ENCODE measurements at regions not wholly inside any gene's neighbourhood (a gene's known extent, or its start where the extent isn't known, plus 50 kb on each side); places are given as distances from the start of the nearest gene placed in this dataset.

- DNase-seq (ENCODE audit: low read depth in 4 of 6, low spot score in 6 of 6): peak in 1 of 6 donors; percentile 93
- Histone ChIP-seq H3K36me3 (ENCODE audit: control insufficient read depth, insufficient read depth, low read length) (no peaks in the 10 kb centered on the region), H3K27me3 (ENCODE audit: control insufficient read depth, insufficient read depth, low read length) (no peaks in the 10 kb centered on the region), H3K4me1 (ENCODE audit: control insufficient read depth, insufficient read depth, low read length) (no peaks in the 10 kb centered on the region), H3K9me3 (ENCODE audit: control insufficient read depth, insufficient read depth, low read length) (no peaks in the 10 kb centered on the region), H3K27ac (ENCODE audit: low read depth, low read length) (no peak overlapping the region), H3K4me3 (ENCODE audit: low read depth, low read length) (no peak overlapping the region)
These were observed 542.3 kb downstream of the NXPH1 start for GRCh38 chr7:8975681-8976080.

DNA sequence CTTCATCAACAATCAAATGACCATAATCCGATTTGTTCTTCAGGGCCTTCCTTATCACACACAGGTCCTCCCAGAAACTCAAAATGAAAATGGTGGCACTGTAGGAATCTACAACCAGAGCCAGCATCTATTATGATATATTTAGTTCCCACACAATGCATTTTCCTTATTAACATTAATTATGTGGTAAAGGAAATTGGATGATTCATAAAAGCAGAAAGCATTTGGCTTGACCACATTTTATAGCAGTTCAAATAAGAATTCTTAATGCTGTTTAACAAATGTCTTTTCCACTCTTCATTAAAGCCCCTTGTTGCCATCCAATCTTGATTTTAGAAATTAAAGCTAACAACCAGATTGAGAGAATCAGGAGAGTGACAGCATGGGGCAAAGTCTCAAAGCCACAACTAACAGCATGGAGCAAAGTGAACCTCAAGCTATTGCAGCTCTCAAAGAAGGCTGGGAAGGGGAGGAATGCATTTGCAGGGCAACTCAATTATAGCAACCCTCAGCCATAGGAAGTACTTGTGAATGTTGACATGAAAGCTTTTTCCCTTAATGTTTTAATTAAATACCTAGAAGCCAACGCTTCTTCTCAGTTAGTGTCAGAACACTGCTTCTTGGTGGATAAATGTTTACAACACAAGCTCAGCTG lies 549.1 kb downstream of the NXPH1 start:
- Histone ChIP-seq H3K9me3 (ENCODE audit: control insufficient read depth, insufficient read depth, low read length) (no peaks in the 10 kb centered on the region), H3K4me1 (ENCODE audit: control insufficient read depth, insufficient read depth, low read length) (no peaks in the 10 kb centered on the region), H3K4me3 (ENCODE audit: low read depth, low read length) (no peak overlapping the region), H3K27me3 (ENCODE audit: control insufficient read depth, insufficient read depth, low read length) (no peaks in the 10 kb centered on the region), H3K27ac (ENCODE audit: low read depth, low read length) (no peak overlapping the region), H3K36me3 (ENCODE audit: control insufficient read depth, insufficient read depth, low read length) (no peaks in the 10 kb centered on the region)
- WGBS (ENCODE audit: insufficient coverage): no CpG with 5 or more reads among the region's 2 CpGs
- peak in 2 of 6 donors; percentile 3 to 81 for DNase-seq (ENCODE audit: low read depth in 4 of 6, low spot score in 6 of 6)

GRCh38 chr7:8985255-8985654 lies 551.8 kb downstream of the NXPH1 start:
- H3K36me3 ChIP-seq (ENCODE audit: control insufficient read depth, insufficient read depth, low read length): no peaks in the 10 kb centered on the region
- H3K27ac ChIP-seq (ENCODE audit: low read depth, low read length): no peak overlapping the region
- no peaks in the 10 kb centered on the region for H3K4me1 ChIP-seq (ENCODE audit: control insufficient read depth, insufficient read depth, low read length)
- no CpG with 5 or more reads among the region's 3 CpGs for WGBS (ENCODE audit: insufficient coverage)
- no peak for DNase-seq (ENCODE audit: low read depth in 4 of 6, low spot score in 6 of 6)
- no peaks in the 10 kb centered on the region for H3K9me3 ChIP-seq (ENCODE audit: control insufficient read depth, insufficient read depth, low read length)
- no peak overlapping the region for H3K4me3 ChIP-seq (ENCODE audit: low read depth, low read length)
- no peaks in the 10 kb centered on the region for H3K27me3 ChIP-seq (ENCODE audit: control insufficient read depth, insufficient read depth, low read length)

DNA sequence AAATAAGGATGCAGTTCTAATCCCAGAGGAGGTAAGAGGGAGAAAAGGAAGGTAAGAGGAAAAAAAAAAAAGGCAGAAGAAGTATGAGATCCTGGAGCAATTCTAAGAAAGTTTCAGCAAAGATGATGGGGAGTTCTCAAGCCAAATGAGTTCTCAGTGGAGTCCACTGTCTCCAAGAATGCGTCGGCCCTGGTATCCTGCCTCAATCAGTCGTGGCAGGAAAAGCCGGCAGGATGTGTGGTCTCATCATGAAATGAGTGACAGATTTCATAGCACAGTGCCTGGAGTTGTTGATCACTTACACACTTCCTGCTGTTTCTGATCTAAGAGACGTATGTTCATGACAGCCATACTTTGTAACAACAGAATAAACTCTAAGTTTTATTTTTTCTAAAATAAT lies 554.9 kb downstream of the NXPH1 start:
- Histone ChIP-seq H3K36me3 (ENCODE audit: control insufficient read depth, insufficient read depth, low read length) (no peaks in the 10 kb centered on the region), H3K4me3 (ENCODE audit: low read depth, low read length) (no peak overlapping the region), H3K27me3 (ENCODE audit: control insufficient read depth, insufficient read depth, low read length) (no peaks in the 10 kb centered on the region), H3K9me3 (ENCODE audit: control insufficient read depth, insufficient read depth, low read length) (no peaks in the 10 kb centered on the region), H3K4me1 (ENCODE audit: control insufficient read depth, insufficient read depth, low read length) (no peaks in the 10 kb centered on the region), H3K27ac (ENCODE audit: low read depth, low read length) (no peak overlapping the region)
- DNase-seq (ENCODE audit: low read depth in 4 of 6, low spot score in 6 of 6): no peak
- WGBS (ENCODE audit: insufficient coverage): 86% methylated on average over 3 of the region's 5 CpGs

DNA sequence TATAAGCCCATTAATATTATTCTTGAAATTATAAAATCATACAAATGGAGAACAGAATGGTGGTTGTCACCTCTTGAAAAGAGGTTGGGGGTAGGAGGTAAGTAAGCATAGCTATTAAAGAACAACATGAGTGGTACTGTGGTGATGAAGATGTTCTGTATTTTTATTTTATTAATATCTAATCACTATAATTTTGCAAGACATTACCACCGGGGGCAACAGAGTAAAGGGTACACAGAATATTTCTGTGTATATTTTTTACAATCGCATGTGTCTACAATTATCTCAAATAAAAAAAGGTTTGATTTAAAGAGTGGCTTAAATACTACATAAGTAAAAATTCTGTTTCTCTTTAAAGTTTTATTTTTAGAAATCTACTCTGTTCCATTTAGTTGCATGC lies 557.8 kb downstream of the NXPH1 start:
- H3K36me3 ChIP-seq (ENCODE audit: control insufficient read depth, insufficient read depth, low read length): no peaks in the 10 kb centered on the region
- H3K9me3 ChIP-seq (ENCODE audit: control insufficient read depth, insufficient read depth, low read length): no peaks in the 10 kb centered on the region
- WGBS (ENCODE audit: insufficient coverage): no CpG with 5 or more reads among the region's 2 CpGs
- H3K27me3 ChIP-seq (ENCODE audit: control insufficient read depth, insufficient read depth, low read length): no peaks in the 10 kb centered on the region
- no peak overlapping the region for H3K4me3 ChIP-seq (ENCODE audit: low read depth, low read length)
- no peak overlapping the region for H3K27ac ChIP-seq (ENCODE audit: low read depth, low read length)
- H3K4me1 ChIP-seq (ENCODE audit: control insufficient read depth, insufficient read depth, low read length): no peaks in the 10 kb centered on the region
- DNase-seq (ENCODE audit: low read depth in 4 of 6, low spot score in 6 of 6): no peak

GRCh38 chr7:8998762-8999161 lies 565.4 kb downstream of the NXPH1 start:
- no peaks in the 10 kb centered on the region for H3K36me3 ChIP-seq (ENCODE audit: control insufficient read depth, insufficient read depth, low read length)
- H3K4me3 ChIP-seq (ENCODE audit: low read depth, low read length): no peak overlapping the region
- H3K9me3 ChIP-seq (ENCODE audit: control insufficient read depth, insufficient read depth, low read length): no peaks in the 10 kb centered on the region
- peak in 2 of 6 donors; percentile 24 to 31 for DNase-seq (ENCODE audit: low read depth in 4 of 6, low spot score in 6 of 6)
- WGBS (ENCODE audit: insufficient coverage): 33% methylated on average over 1 of the region's 7 CpGs
- no peak overlapping the region for H3K27ac ChIP-seq (ENCODE audit: low read depth, low read length)
- H3K27me3 ChIP-seq (ENCODE audit: control insufficient read depth, insufficient read depth, low read length): no peaks in the 10 kb centered on the region
- H3K4me1 ChIP-seq (ENCODE audit: control insufficient read depth, insufficient read depth, low read length): no peaks in the 10 kb centered on the region

DNA sequence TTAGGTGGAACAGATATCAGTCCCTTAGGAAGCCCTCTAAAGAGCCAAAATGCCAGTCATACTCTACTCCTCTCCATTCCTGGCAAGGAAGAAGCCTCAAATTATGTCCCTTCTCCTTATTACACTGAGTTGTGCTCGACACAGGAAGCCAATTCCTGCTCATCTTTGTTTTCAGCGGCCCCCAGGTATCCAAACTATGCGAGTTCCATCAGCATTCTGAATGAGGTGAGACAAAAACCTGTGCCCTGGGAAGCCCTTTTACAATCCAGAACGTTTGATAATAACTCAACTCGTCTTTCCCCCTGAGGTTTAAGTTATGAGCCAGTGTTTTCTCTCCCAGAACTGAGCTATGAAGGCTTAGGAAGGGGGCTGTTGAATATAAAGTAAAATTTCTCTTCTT lies 580.5 kb downstream of the NXPH1 start:
- 18% methylated on average over 3 of the region's 5 CpGs for WGBS (ENCODE audit: insufficient coverage)
- Histone ChIP-seq H3K36me3 (ENCODE audit: control insufficient read depth, insufficient read depth, low read length) (no peaks in the 10 kb centered on the region), H3K9me3 (ENCODE audit: control insufficient read depth, insufficient read depth, low read length) (peaks cover 3% of the 10 kb centered on the region), H3K27ac (ENCODE audit: low read depth, low read length) (no peak overlapping the region), H3K4me3 (ENCODE audit: low read depth, low read length) (no peak overlapping the region), H3K4me1 (ENCODE audit: control insufficient read depth, insufficient read depth, low read length) (no peaks in the 10 kb centered on the region), H3K27me3 (ENCODE audit: control insufficient read depth, insufficient read depth, low read length) (no peaks in the 10 kb centered on the region)
- no peak for DNase-seq (ENCODE audit: low read depth in 4 of 6, low spot score in 6 of 6)

GRCh38 chr7:9017286-9017685 lies 583.9 kb downstream of the NXPH1 start:
- Histone ChIP-seq H3K4me1 (ENCODE audit: control insufficient read depth, insufficient read depth, low read length) (no peaks in the 10 kb centered on the region), H3K27ac (ENCODE audit: low read depth, low read length) (no peak overlapping the region), H3K4me3 (ENCODE audit: low read depth, low read length) (no peak overlapping the region), H3K36me3 (ENCODE audit: control insufficient read depth, insufficient read depth, low read length) (no peaks in the 10 kb centered on the region), H3K9me3 (ENCODE audit: control insufficient read depth, insufficient read depth, low read length) (peaks cover 3% of the 10 kb centered on the region), H3K27me3 (ENCODE audit: control insufficient read depth, insufficient read depth, low read length) (no peaks in the 10 kb centered on the region)
- 80% methylated on average over 6 of the region's 7 CpGs for WGBS (ENCODE audit: insufficient coverage)
- DNase-seq (ENCODE audit: low read depth in 4 of 6, low spot score in 6 of 6): no peak

- no peak for DNase-seq (ENCODE audit: low read depth in 4 of 6, low spot score in 6 of 6)
- H3K4me3 ChIP-seq (ENCODE audit: low read depth, low read length): no peak overlapping the region
- WGBS (ENCODE audit: insufficient coverage): no CpG with 5 or more reads among the region's 1 CpG
- H3K4me1 ChIP-seq (ENCODE audit: control insufficient read depth, insufficient read depth, low read length): no peaks in the 10 kb centered on the region
- H3K36me3 ChIP-seq (ENCODE audit: control insufficient read depth, insufficient read depth, low read length): no peaks in the 10 kb centered on the region
- no peak overlapping the region for H3K27ac ChIP-seq (ENCODE audit: low read depth, low read length)
- H3K27me3 ChIP-seq (ENCODE audit: control insufficient read depth, insufficient read depth, low read length): no peaks in the 10 kb centered on the region
- no peaks in the 10 kb centered on the region for H3K9me3 ChIP-seq (ENCODE audit: control insufficient read depth, insufficient read depth, low read length)
These were observed 589.0 kb downstream of the NXPH1 start for GRCh38 chr7:9022456-9022855.

DNA sequence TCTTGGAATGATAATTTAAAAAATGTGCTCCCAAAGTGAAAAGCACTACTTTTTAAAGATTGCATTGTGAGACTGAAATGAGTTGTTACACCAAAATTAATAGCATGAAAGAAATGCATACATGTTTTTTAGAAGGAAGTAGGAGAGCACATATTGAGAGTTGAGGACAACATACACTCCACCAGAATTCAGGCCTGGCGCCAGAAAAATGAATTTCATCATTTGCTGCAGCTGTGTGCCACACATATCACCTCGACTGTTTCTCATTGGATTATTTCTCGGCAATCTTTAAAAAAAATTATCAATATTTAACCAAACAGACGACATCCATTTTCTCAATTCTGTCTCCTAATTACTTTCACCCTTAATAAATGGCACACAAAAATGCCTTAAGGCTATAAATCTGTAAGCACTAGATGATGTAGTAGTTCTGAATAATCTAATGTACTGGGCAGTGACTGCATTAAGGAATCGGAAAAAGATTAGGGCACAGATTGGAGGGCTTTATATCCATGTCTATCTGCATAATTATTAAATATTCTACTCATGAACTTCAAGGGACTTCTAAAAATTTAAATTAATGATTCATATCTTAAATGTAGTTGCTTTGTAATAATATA lies 590.4 kb downstream of the NXPH1 start:
- Histone ChIP-seq H3K27me3 (ENCODE audit: control insufficient read depth, insufficient read depth, low read length) (no peaks in the 10 kb centered on the region), H3K36me3 (ENCODE audit: control insufficient read depth, insufficient read depth, low read length) (no peaks in the 10 kb centered on the region), H3K27ac (ENCODE audit: low read depth, low read length) (no peak overlapping the region), H3K4me3 (ENCODE audit: low read depth, low read length) (no peak overlapping the region), H3K9me3 (ENCODE audit: control insufficient read depth, insufficient read depth, low read length) (no peaks in the 10 kb centered on the region), H3K4me1 (ENCODE audit: control insufficient read depth, insufficient read depth, low read length) (no peaks in the 10 kb centered on the region)
- WGBS (ENCODE audit: insufficient coverage): no CpG with 5 or more reads among the region's 5 CpGs
- DNase-seq (ENCODE audit: low read depth in 4 of 6, low spot score in 6 of 6): peak in 1 of 6 donors; percentile 25
